AG08395 (cell line): ENCODE measurements at regions not wholly inside any gene's neighbourhood (a gene's known extent, or its start where the extent isn't known, plus 50 kb on each side); places are given as distances from the start of the nearest gene placed in this dataset.

Source experiments
- DNase-seq: peaks from one replicate; pipeline ENCODE4 v3.0.0; 2012; ENCODE audit warnings: mixed read lengths, low spot score

DNA sequence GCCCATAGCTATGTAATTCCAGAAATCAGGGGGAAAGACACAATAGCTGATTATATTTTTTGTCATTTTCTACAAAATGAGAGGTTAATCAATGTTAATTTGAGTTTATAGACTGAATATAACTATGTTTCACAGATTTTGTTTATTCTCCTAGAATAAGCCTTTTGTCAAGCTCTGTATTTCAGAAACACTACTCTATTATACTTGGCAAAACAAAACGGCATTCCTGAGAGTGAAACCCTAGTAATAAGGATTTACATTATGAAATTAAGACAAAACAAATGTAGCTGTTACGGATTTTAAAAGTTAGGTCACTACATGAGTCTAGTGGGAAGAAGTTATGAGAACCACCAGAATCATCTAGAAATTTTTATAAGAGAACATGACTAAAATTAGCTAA is 334.2 kb downstream of the KLF12 start:
- DNase-seq = no peak

DNA sequence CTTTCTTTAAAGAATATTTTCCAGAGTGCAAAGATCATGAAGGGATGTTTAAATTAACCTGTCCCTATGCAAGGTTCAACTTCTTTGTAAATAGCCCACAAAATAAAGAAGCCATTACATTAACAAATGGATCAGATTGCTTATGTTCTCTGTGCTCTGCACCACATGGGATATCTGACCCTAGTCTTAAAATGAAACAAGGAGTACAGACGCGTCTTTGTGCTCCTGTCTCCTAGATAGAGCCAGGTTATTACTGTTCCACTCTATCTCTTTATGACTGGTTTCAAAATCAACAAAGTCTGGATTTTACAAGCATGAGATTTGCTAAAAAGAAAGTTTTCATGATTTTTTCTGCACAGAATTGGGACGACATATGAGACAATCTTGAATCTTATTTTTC is 339.4 kb downstream of the KLF12 start:
- no peak for DNase-seq

DNA sequence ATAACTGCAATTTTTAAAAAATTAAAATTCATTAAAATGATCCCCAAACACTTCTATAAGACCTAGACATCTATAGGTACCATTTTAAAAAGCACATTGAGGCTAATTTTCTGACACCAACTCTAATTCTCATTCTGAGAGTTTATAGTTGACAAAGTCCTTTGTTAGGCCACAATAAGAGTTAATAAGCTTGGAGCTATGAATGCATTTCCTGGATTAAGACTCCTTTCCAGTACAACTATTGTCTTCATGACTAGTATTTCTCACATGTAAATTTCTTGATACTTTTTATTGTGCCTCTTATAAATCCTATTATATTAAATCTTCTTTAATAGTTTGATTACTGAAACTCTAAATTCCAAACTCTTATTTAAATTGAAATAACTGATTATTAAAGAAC is 340.8 kb downstream of the KLF12 start:
- DNase-seq = no peak

DNA sequence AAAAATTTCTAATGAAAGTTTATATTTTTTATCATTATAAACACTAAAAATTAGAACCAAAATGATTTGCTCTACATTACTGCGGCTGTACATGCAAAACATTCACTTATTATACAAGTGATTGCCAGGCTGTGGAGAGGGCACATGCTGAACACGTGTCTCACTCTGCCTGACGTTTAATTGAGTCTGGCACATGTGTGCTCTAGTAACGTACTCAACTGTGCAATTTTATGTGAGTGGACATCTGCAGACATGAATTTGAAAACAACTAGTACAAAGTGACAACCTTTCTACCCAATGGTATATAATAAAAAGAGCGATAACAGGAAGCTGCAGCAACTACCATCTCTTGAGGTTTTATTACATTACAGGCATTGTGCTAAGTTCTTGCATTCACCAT is 341.4 kb downstream of the KLF12 start:
- DNase-seq = no peak

DNA sequence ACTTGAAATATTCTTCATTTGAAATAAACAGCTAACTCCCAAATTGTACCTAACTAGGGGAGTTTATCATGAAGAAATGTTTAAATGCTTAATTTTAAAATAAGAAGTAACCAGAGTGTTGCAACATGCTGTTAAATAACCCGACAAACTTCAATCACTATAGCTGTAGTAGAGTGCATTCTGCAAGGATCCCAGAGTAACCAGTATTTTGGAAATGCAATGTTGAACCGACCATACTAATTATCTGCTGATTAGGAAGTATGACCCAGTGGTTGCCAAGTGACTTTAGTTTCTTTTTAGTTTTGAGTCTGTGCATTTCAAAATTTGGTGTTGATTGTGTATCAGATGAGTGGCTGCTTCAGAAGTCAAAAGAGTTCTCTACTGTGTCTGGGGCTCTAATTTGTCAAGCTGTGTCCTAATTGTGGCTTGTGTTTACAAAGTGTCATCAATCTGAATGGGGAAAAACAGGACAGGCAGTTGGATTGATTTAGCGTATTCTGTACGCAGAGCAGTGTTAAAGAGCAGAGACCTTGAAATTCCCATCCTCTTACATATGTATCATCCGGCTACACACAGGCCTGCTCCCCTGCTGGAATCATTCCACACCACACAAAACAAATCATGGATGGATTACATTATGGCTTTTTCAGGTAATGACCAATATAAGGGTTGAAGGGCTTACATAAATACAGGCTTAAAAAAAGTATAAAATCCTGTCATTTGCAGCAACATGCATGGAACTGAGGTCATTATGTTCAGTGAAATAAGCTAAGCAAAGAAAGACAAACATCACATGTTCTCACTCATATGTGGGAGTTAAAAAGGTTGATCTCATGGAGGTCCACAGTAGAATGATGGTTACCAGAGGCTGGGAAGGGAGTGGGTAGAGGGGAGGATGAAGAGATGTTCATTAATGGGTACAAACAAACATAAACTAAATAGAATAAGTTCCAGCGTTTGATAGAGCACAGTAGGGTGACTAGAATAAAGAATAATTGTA is 351.5 kb downstream of the KLF12 start:
- DNase-seq = no peak

DNA sequence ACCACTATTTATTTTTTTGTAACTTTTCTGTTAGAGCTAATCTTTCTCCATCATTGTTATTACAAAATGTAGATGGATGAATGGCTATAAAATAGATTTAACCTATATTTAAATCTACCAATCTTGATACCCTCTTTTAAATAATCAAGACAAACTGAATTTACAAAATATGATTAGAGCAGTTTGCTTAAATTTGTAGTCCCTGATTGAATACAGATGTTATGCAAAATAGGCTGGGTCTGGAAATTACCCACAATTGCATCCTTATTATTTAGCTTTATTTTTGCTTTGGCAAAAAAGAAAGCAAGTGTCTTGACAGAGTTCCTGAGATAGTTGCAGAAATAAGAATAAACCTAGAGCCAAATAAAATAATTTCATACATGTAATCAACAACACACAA is 352.8 kb downstream of the KLF12 start:
- no peak for DNase-seq

DNA sequence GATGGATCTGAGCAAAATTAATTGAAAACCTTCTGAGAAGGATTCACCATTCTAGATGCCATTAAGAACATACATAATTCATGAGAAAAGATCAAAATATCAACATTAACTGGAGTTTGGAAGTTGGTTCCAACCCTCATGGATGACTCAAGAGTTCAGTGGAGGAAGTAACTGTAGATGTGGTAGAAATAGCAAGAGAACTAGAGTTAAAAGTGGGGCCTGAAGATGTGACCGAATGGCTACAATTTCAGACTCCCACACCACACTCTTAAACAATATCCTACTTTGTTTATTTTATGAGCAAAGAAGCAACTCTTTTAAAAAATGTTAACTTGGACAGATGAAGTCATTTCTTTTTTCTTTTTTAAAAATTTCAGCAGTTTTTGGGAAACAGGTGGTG is 354.3 kb downstream of the KLF12 start:
- DNase-seq = no peak

DNA sequence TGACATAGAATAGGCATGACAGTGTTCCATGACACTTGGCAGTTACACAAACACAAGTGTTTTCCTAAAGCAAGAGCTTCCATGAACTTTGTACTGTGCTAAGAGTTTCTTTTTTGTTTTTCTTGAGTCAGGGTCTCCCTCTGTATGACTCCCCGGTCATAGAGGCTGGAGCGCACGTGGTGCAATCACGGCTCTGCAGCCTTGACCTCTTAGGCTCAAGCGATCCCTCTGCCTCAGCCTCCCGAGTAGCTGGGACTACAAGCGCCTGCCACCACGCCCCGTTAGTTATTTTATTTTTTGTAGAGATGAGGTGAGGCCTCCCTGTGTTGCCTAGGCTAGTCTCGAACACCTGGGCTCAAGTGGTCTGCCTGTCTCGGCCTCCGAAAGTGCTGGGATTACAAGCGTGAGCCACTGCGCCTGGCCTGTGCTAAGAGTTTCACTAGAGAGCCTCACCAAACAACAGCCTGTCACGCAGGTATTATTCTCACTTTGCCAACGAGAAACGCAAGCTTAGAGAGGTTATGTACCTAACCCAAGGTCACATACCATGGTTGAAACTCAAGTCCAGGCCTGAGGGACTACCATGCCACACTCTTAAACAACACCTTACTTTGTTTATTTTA is 355.9 kb downstream of the KLF12 start:
- DNase-seq = no peak

DNA sequence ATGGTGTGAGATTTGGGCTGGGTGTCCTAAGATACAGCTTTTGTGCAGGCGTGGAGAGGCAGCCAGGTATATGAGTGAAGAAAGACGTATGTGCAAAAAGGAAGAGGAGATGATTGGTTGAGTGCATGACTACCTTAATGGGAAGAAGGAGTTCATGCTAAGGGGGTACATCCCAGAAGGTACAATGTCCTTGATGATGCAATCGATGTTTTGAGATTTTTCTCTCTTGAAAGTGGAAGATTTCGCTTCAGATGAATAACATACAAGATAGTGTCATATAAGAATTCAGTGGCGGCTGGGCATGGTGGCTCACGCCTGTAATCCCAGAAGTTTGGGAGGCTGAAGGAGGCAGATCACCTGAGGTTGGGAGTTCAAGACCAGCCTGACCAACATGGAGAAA is 357.1 kb downstream of the KLF12 start:
- no peak for DNase-seq

DNA sequence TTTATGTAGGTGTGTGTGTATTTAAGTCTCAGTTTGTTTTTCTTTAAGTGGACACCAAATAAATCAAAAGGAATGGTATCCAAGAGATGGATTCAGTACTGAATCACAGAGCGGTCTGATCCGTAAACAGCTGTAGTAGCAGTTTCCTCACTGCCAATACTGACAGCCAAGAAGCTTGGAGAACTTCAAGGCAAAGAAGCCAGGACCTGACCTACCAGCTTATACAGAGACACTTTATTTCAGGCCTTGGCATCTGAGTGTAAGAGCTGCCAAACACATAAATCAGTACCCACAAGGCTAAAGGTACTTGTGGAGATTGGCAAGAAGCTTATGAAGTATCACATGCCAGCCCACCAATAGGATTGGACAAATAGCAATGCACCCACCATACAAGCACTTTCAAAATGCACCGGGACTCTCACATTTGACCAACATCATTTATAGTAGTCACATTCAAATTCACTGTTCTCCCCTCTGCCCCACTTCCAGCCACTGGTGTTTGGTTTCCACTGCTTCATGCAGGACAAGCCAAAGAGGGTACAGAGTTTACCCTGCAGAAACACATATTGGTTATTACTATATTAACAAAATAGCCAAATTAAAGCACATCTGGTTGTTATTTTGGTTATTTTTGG is 357.9 kb downstream of the KLF12 start:
- no peak for DNase-seq

DNA sequence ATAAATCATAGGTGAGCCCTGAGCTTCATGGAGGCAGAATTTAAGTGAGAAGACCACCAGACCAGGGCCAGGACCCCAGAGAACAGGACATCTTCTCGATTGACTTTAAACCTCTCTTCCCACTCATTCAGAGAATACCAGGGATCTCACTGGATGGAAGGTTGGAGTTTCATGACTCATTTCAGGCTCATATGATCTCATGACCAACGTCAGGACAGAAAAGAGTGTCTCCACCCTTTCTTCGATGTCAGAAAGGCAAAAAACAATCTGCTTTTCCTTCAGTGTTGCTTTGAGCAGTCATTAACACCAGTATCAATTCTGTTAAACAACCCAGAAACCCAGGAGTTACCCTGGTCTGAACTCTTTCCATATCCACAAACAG is 361.0 kb downstream of the KLF12 start:
- DNase-seq = no peak

DNA sequence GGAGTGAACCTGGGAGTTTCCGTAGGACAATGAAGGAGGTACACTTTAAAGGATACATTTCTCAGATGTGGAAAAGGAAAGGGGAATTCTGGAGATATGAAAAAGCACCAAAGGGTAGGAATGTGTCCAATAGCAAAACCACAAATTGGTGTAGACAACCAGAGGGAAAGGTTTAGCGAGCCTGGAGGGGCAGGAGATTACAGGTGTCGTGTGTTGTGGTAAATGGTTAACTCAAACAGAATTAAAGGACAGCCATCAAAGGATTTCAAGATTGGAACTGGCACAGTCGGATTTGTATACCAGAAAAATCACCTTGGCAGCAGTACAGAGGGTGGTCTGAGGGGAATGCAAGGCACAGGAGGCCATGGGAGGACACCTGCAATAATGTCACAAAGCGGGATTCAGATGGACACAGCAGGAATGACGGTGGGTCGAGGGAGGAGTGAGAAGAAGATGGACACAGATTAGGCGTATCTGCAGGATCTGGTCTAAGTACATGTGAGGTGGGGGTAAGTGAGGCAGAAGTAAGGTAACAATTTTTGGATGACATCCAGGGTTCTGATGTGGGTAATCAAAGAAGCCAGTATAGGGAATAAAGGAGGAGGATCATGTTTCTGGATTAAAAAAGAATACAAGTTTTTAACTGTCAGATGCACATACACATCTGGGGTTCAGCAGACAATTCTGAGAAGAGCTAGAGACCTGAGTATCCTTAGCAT is 361.6 kb downstream of the KLF12 start:
- DNase-seq = no peak

DNA sequence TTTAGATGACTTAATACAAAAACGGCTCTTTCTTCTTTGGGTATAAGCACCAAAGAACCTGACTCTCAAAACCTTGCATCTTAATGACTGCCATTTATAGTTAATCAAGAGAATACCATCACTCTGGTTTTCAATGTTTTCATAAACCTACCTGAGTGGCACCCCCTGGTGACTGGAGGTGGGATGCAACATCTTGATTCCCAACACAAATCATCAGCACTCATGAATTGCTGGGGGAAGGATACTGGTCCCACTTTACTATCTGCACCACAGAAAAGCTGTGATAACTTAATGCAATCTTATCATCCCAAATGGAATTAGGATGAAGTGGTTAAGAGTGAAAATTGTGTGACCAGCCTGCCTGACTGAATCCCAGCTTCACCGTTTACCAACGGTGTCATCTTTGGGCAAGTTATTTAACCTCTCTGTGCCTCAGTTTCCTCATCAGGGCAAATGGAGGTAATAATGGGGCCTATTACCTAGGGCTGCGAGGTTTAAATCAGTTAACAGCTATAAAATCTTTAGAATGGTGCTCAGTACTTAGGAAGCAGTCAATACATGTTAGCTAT is 366.4 kb downstream of the KLF12 start:
- DNase-seq = no peak

DNA sequence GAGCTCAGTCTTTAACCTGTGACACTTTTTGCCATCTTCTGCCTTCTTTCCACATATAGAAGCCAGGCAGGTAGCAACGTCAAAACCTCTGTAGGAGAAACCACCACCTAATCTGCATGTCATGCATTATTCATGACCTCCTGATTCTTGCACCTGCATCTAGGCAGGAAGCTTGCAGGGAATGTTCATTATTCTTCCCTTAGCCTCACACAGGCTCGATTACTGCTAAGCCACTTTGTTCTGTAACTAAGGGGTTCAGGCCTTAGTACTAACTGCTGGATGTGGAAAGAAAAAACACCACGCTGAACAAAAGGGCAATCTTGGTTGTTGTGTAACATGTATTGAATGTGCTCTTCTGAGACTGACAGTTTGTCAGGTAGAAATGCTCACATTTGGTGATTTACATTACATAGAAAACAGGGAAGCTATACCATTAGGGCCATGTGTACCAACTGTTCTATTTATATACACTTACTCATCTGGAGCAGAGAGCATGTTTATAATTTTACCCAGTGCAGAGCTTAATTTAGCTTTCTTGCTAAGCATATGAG is 366.9 kb downstream of the KLF12 start:
- no peak for DNase-seq

DNA sequence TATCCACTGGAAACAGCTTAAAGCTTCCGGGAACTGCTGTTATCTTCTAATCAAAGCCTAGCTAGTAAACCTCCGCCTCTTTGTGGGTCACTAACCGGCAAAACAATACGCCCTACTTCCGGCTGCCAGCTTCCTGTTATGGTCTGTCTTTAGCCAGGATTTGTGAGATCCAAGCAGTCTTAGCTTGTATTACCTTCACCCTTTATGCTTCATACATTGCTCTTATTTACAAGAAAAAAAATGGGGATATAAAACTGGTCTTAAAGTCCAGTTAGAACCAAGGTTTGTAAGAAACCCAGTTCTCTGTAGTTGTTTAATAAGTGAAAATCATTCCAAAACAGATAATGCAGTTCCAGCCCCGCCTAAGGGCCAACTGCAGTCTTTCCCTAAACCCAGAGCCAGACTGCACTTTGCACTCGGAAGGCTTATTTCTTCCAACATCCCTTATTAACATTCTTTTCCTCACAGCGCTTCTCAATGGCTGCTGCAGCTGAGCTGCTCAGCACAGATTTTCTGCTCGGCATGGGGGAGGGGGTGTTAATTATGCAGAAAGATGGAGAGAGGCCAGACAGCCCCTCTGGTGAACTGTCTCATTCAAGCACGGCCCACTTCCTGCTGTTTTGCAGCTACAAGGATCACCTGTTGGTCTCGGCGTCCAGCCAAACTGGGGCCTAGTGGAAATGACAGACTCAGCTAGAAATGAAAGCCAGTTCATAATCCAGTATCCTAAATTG is 368.4 kb downstream of the KLF12 start:
- no peak for DNase-seq

DNA sequence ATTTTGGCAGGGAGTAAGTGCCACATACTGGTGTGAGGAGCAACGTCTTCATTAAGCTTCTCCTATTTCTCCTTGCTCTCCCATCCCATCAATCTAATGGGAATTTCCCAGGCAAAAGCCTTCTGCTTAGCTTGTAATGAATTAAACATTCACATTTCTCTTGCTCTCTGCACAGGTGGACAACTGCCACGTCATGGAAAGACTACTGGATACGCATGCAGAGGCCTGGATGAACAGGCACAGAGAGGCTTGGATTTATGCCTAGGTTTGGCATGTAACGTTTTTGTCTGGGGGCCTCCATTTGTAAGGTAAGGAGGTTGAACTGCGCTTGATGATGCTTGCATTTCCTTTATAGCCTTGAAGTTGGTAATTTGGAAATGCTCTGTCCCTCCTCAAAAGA is 374.8 kb downstream of the KLF12 start:
- no peak for DNase-seq

DNA sequence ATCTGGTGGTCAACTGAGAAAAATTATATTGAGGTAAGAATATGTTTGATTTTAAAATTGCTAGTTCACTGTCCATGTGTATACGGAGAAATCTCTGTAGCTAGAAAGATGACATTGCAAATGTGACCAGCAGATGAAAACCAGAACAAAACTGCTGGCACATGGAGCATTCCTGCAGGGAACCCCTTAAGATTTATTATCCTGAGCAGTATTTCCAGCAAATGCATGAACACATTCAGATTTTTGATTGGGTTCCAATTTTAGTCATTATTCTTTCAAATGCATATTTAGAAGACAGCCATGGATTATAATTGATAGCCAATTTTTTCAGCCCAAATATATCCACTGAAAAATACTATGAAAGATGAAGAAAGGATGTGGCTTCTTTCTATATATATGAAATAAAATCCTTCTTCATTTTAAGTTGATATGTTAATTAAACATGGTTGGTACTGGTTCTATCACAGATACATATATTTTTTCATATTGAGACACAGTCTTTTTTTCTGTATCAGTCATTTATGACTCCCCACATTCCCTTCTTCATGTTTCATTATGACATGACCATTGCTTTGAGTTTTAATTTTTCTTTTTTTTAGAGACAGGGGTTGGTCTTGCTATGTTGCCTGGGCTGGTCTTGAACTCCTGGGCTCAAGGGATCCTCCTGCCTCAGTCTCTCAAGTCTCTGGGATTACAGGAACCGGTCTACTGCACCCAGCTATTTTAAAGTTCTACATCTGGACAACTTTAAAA is 376.5 kb downstream of the KLF12 start:
- peak; percentile 28 for DNase-seq

DNA sequence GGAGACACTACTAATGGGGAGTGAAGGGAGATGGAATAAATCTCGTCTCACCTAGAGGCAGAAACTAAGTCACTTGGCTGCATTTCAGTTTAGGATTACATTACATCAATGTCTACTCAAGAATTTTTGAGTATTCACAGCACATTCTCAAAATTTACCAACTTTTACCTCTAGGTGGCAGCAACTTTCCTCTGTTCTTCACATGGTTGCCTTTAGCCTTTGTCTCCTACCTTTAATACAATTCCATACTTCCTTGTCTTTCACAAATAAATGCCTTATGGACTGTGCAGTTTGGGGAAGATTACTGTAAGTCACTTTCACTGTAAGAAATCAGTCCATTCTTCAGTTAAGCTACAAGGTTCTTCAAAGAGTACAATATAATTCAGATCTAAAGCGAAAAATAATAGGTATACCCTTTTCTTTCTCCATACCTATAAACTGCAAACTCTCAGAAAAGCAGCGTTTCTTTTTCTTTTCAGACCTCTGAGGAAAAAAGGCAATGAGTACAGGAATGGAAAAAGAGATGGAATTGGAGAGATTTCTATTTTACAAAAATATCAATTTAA is 379.4 kb downstream of the KLF12 start:
- peak; percentile 65 for DNase-seq

DNA sequence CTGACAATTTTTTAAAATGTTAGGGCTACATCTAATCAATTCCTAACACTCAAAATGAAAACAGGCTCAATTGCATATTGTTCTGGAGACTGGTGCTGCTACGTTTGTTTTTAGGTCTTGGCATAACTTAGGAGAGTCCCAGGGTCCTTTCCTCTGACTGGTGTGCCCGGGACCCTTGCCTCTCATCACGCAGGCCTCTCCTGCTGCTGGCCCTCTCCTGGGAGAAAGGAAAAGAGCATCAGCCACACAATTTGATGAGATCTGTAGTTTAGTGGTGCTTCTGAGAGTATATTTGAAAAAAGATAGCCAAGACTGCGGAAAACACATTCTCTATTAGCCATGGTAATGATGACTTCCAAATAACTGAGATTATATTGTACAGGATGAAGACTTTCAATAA is 380.0 kb downstream of the KLF12 start:
- DNase-seq = no peak

DNA sequence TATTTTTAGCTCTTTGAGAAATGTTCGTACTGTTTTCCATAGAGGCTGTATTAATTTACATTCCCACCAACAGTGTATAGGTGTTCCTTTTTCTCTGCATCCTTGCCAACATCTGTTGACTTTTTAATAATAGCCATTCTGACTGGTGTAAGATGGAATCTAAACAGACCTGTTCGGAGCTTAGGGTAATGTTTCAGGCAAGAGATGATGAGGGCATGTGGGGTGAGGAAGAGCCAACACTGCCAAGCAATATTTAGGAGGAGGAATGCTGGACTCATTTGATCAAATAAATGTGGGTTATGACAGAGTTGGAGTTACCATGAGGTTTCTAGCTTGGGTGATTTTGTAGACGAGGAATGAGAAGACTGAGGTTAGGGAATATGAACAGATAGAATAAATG is 382.9 kb downstream of the KLF12 start:
- DNase-seq = no peak
